HEK293 (cell line): ENCODE measurements at regions not wholly inside any gene's neighbourhood (a gene's known extent, or its start where the extent isn't known, plus 50 kb on each side); places are given as distances from the start of the nearest gene placed in this dataset.

ENCODE experiments used
- CTCF ChIA-PET: fragments of 350-600 bp; formaldehyde crosslinking; extraction: SDS; loops from one replicate; lab custom pipeline; 2021; ENCODE audit warnings: antibody characterized with exemption; lab: Yijun Ruan, JAX
- POLR2A ChIA-PET: fragments of 300-600 bp; formaldehyde crosslinking; extraction: SDS; loops from one replicate; lab custom pipeline; 2020; ENCODE audit warnings: antibody characterized with exemption, inconsistent platforms; lab: Yijun Ruan, JAX
- H3K27ac ChIP-seq: fragments of 200-500 bp; sonication (Bioruptor generic); 2 replicates; pipeline ENCODE4 v1.5.1; 2014; ENCODE audit warnings: low read depth, low read length, control low read depth, inconsistent platforms; ENCODE audit errors: extremely low read depth
- H3K36me3 ChIP-seq, 2 experiments: fragments of 200-500 bp in 1 of 2; sonication (Bioruptor generic) in 1 of 2; 1 replicate in 1 of 2; 2 replicates in 1 of 2; pipeline ENCODE4 v1.5.1; 2014 to 2017; ENCODE audit warnings: inconsistent platforms in 2 of 2, low read length in 2 of 2; ENCODE audit not compliant: control insufficient read depth in 2 of 2, insufficient read depth in 1 of 2
- H3K4me1 ChIP-seq: fragments of 200-500 bp; sonication (Bioruptor generic); 2 replicates; pipeline ENCODE4 v1.5.1; 2014; ENCODE audit warnings: mild to moderate bottlenecking, low read length, inconsistent platforms; ENCODE audit not compliant: control insufficient read depth, insufficient read depth
- H3K4me3 ChIP-seq: 2 replicates; pipeline ENCODE4 v1.5.1; 2011; ENCODE audit warnings: low read depth, mild to moderate bottlenecking, control low read depth, low read length, moderate library complexity
- H3K9me3 ChIP-seq: fragments of 200-500 bp; sonication (Bioruptor generic); 2 replicates; pipeline ENCODE4 v1.5.1; 2014; ENCODE audit warnings: low read depth, low read length, inconsistent platforms; ENCODE audit not compliant: control insufficient read depth, insufficient read depth
- ATF2 ChIP-seq: fragments of 450-650 bp; formaldehyde crosslinking; IDR thresholded peaks from 2 replicates; pipeline ENCODE4 v1.5.1; 2016; ENCODE audit warnings: missing biosample characterization, missing genetic modification characterization, low read depth
- BCL6B ChIP-seq: fragments of 450-650 bp; formaldehyde crosslinking; IDR thresholded peaks from 2 replicates; pipeline ENCODE4 v1.5.1; 2017; ENCODE audit warnings: missing biosample characterization, missing genetic modification characterization
- EGR2 ChIP-seq: fragments of 450-650 bp; formaldehyde crosslinking; IDR thresholded peaks from 2 replicates; pipeline ENCODE4 v1.5.1; 2016; ENCODE audit warnings: low read depth, missing biosample characterization, missing genetic modification characterization
- HOXC10 ChIP-seq: sonication (generic); formaldehyde crosslinking; IDR thresholded peaks from 2 replicates; pipeline ENCODE4 v1.8.1; 2023; ENCODE audit warnings: mild to moderate bottlenecking, missing genetic modification reagents
- REST ChIP-seq: fragments of 450-650 bp; formaldehyde crosslinking; IDR thresholded peaks from 2 replicates; pipeline ENCODE4 v1.5.1; 2016; ENCODE audit warnings: missing biosample characterization, missing genetic modification characterization
- SCRT2 ChIP-seq: fragments of 450-650 bp; formaldehyde crosslinking; IDR thresholded peaks from 2 replicates; pipeline ENCODE4 v1.5.1; 2016; ENCODE audit warnings: missing biosample characterization, missing genetic modification characterization
- WT1 ChIP-seq: fragments of 450-650 bp; formaldehyde crosslinking; IDR thresholded peaks from 2 replicates; pipeline ENCODE4 v1.5.1; 2016; ENCODE audit warnings: missing biosample characterization, missing genetic modification characterization
- ZBTB11 ChIP-seq: fragments of 450-650 bp; formaldehyde crosslinking; conservative IDR thresholded peaks from 2 replicates; pipeline ENCODE4 v1.5.1; 2016; ENCODE audit warnings: low read depth, missing biosample characterization, missing genetic modification characterization
- ZBTB44 ChIP-seq: fragments of 450-650 bp; IDR thresholded peaks from 2 replicates; pipeline ENCODE4 v1.5.1; 2018; ENCODE audit warnings: missing biosample characterization, mild to moderate bottlenecking, missing genetic modification characterization
- ZBTB7A ChIP-seq: fragments of 450-650 bp; formaldehyde crosslinking; IDR thresholded peaks from 2 replicates; pipeline ENCODE4 v1.5.1; 2016; ENCODE audit warnings: low read depth, missing biosample characterization, missing genetic modification characterization
- ZEB2 ChIP-seq: fragments of 450-650 bp; formaldehyde crosslinking; IDR thresholded peaks from 2 replicates; pipeline ENCODE4 v1.5.1; 2016; ENCODE audit warnings: missing biosample characterization, missing genetic modification characterization
- ZFP69B ChIP-seq: fragments of 450-650 bp; formaldehyde crosslinking; IDR thresholded peaks from 2 replicates; pipeline ENCODE4 v1.5.1; 2016; ENCODE audit warnings: missing biosample characterization, missing genetic modification characterization
- ZNF10 ChIP-seq: fragments of 450-650 bp; formaldehyde crosslinking; IDR thresholded peaks from 2 replicates; pipeline ENCODE4 v1.5.1; 2017; ENCODE audit warnings: missing biosample characterization, missing genetic modification characterization
- ZNF155 ChIP-seq: fragments of 450-650 bp; formaldehyde crosslinking; IDR thresholded peaks from 2 replicates; pipeline ENCODE4 v1.5.1; 2016; ENCODE audit warnings: missing biosample characterization, missing genetic modification characterization
- ZNF23 ChIP-seq: fragments of 450-650 bp; formaldehyde crosslinking; IDR thresholded peaks from 2 replicates; pipeline ENCODE4 v1.5.1; 2016; ENCODE audit warnings: missing biosample characterization, missing genetic modification characterization, borderline replicate concordance
- ZNF350 ChIP-seq: fragments of 450-650 bp; formaldehyde crosslinking; IDR thresholded peaks from 2 replicates; pipeline ENCODE4 v1.5.0; 2017; ENCODE audit warnings: missing biosample characterization, mild to moderate bottlenecking, missing genetic modification characterization
- ZNF354C ChIP-seq: fragments of 450-650 bp; formaldehyde crosslinking; IDR thresholded peaks from 2 replicates; pipeline ENCODE4 v1.5.1; 2016; ENCODE audit warnings: missing biosample characterization, missing genetic modification characterization, low read depth, borderline replicate concordance
- ZNF658 ChIP-seq: fragments of 450-650 bp; formaldehyde crosslinking; IDR thresholded peaks from 2 replicates; pipeline ENCODE4; 2016; ENCODE audit warnings: missing biosample characterization, missing genetic modification characterization
- ZSCAN18 ChIP-seq: fragments of 450-650 bp; formaldehyde crosslinking; IDR thresholded peaks from 2 replicates; pipeline ENCODE4 v1.5.1; 2016; ENCODE audit warnings: missing biosample characterization, missing genetic modification characterization
- ZXDB ChIP-seq: fragments of 450-650 bp; formaldehyde crosslinking; IDR thresholded peaks from 2 replicates; pipeline ENCODE4 v1.5.1; 2016; ENCODE audit warnings: missing biosample characterization, missing genetic modification characterization

GRCh38 chr15:35209838-35210237 is 124.7 kb upstream of the NANOGP8 start (continued):
- TF ChIP-seq ZSCAN18 (tag by site-specific recombination) (no peak), ZEB2 (tag by site-specific recombination) (no peak), REST (no peak)

GRCh38 chr15:35208353-35208752 is 123.3 kb upstream of the NANOGP8 start:
- CTCF ChIA-PET: no interaction called here
- POLR2A ChIA-PET: no interaction called here
- TF ChIP-seq ZNF155 (tag by site-specific recombination): no peak
- TF ChIP-seq BCL6B (tag by site-specific recombination): no peak
- TF ChIP-seq WT1 (tag by site-specific recombination): no peak
- no peak for TF ChIP-seq ZBTB7A (tag by site-specific recombination)
- TF ChIP-seq ZFP69B (tag by site-specific recombination): no peak
- no peak for TF ChIP-seq ATF2 (tag by site-specific recombination)
- no peak for TF ChIP-seq ZNF658
- TF ChIP-seq ZNF350 (tag by site-specific recombination): no peak
- TF ChIP-seq ZXDB (tag by site-specific recombination): no peak
- TF ChIP-seq HOXC10 (CRISPR knock-in tag): no peak
- no peak for TF ChIP-seq EGR2
- no peak for TF ChIP-seq ZNF23 (tag by site-specific recombination)
- no peak for TF ChIP-seq SCRT2 (tag by site-specific recombination)
- no peak for TF ChIP-seq ZNF10 (tag by site-specific recombination)
- no peak for TF ChIP-seq ZBTB44 (tag by site-specific recombination)
- TF ChIP-seq ZBTB11: no peak
- TF ChIP-seq ZNF354C (tag by site-specific recombination): no peak
- Histone ChIP-seq H3K36me3 (no peaks in the 10 kb centered on the region), H3K4me1 (no peaks in the 10 kb centered on the region), H3K4me3 (no peak overlapping the region), H3K27ac (no peak overlapping the region), H3K9me3 (no peaks in the 10 kb centered on the region)
